Endothelial cell of umbilical vein (primary cell): ENCODE measurements at regions not wholly inside any gene's neighbourhood (a gene's known extent, or its start where the extent isn't known, plus 50 kb on each side); places are given as distances from the start of the nearest gene placed in this dataset.

Experiments
- BruUV-seq: library from RNA; stranded (reverse); fragments of 400-500 nt; replicated peaks from 2 replicates; lab custom pipeline; 2021; lab: Mats Ljungman, UMichigan
- CTCF ChIA-PET: fragments of 300-600, 350-600 bp; sonication (Branson Sonifier 250); formaldehyde crosslinking; loops from one replicate; lab custom pipeline; 2021; ENCODE audit warnings: antibody characterized with exemption, inconsistent platforms; lab: Charles Lee
- POLR2A ChIA-PET: fragments of 300-600, 350-600 bp; sonication (Branson Sonifier 250); formaldehyde crosslinking; loops from one replicate; lab custom pipeline; 2021; ENCODE audit warnings: antibody characterized with exemption, inconsistent platforms; lab: Charles Lee
- DNase-seq: peaks from one replicate; pipeline ENCODE4 v3.0.0-alpha.2; 2011; ENCODE audit warnings: low read depth, low spot score
- FAIRE-seq: peaks from 2 replicates; lab custom pipeline; 2011; peaks lifted over from hg19 to GRCh38; lab: Jason Lieb, UNC
- H2AFZ ChIP-seq: 2 replicates; pipeline ENCODE4 v1.6.0; 2012; ENCODE audit warnings: low read depth, low read length, control low read depth, inconsistent platforms
- H3K27ac ChIP-seq: 2 replicates; pipeline ENCODE4 v1.5.1; 2011; ENCODE audit warnings: low read depth, mild to moderate bottlenecking, control low read depth, low read length, moderate library complexity; ENCODE audit not compliant: insufficient read depth
- H3K27me3 ChIP-seq, 2 experiments: 2 replicates each; pipeline versions ENCODE4 v1.6.0 to v1.6.1; 2011; ENCODE audit warnings: low read length in 2 of 2, mixed read lengths in 1 of 2; ENCODE audit not compliant: control insufficient read depth in 2 of 2, insufficient read depth in 2 of 2
- H3K36me3 ChIP-seq, 2 experiments: 2 replicates in 1 of 2; 3 replicates in 1 of 2; pipeline ENCODE4 v1.5.1; 2011; ENCODE audit warnings: low read length in 2 of 2, mild to moderate bottlenecking in 1 of 2, moderate library complexity in 1 of 2; ENCODE audit not compliant: control insufficient read depth in 2 of 2, insufficient read depth in 2 of 2; ENCODE audit errors: extremely low read depth in 1 of 2
- H3K4me1 ChIP-seq: 3 replicates; pipeline ENCODE4 v1.5.1; 2011; ENCODE audit warnings: mild to moderate bottlenecking, low read length; ENCODE audit not compliant: control insufficient read depth, insufficient read depth; ENCODE audit errors: extremely low read depth
- H3K4me2 ChIP-seq: 2 replicates; pipeline ENCODE4 v1.6.1; 2011; ENCODE audit warnings: low read length, control low read depth, mixed read lengths; ENCODE audit not compliant: insufficient read depth
- H3K4me3 ChIP-seq, 3 experiments: fragments of 200-600 bp in 1 of 3; sonication (generic), shearing (Covaris generic) in 1 of 3; replicated peaks in 1 of 3; 2 replicates each; pipeline ENCODE4 v1.5.1; 2011 to 2016; ENCODE audit warnings: control low read depth in 3 of 3, low read length in 3 of 3, mild to moderate bottlenecking in 2 of 3, inconsistent platforms in 1 of 3, low read depth in 1 of 3, moderate library complexity in 1 of 3; ENCODE audit not compliant: insufficient read depth in 1 of 3
- H3K79me2 ChIP-seq: 2 replicates; pipeline ENCODE4 v1.6.0; 2012; ENCODE audit warnings: low read length, inconsistent platforms; ENCODE audit not compliant: control insufficient read depth, insufficient read depth
- H3K9ac ChIP-seq: replicated peaks from 2 replicates; pipeline ENCODE3; 2011; ENCODE audit warnings: low read length, control low read depth; ENCODE audit not compliant: insufficient read depth; ENCODE audit errors: extremely low read depth
- H3K9me1 ChIP-seq: replicated peaks from 3 replicates; pipeline ENCODE4 v1.6.0; 2011; ENCODE audit warnings: mild to moderate bottlenecking, low read length; ENCODE audit not compliant: control insufficient read depth, insufficient read depth; ENCODE audit errors: extremely low read depth
- H3K9me3 ChIP-seq: replicated peaks from 2 replicates; pipeline ENCODE4 v1.5.1; 2012; ENCODE audit warnings: low read length, inconsistent platforms; ENCODE audit not compliant: control insufficient read depth, insufficient read depth
- H4K20me1 ChIP-seq: replicated peaks from 2 replicates; pipeline ENCODE3; 2011; ENCODE audit warnings: mild to moderate bottlenecking, low read length; ENCODE audit not compliant: control insufficient read depth, insufficient read depth; ENCODE audit errors: extremely low read depth
- EZH2 ChIP-seq: IDR thresholded peaks from 2 replicates; pipeline ENCODE4 v1.6.1; 2012; ENCODE audit warnings: borderline replicate concordance, low read depth, mild to moderate bottlenecking, moderate library complexity, low read length, inconsistent platforms; ENCODE audit not compliant: severe bottlenecking
- FOS ChIP-seq: IDR thresholded peaks from 2 replicates; pipeline ENCODE4 v1.6.1; 2011; ENCODE audit warnings: mild to moderate bottlenecking, low read length, moderate library complexity, borderline replicate concordance; ENCODE audit not compliant: insufficient read depth
- GATA2 ChIP-seq: IDR thresholded peaks from 2 replicates; pipeline ENCODE4 v1.7.0; 2011; ENCODE audit warnings: low read depth, mild to moderate bottlenecking, moderate library complexity, mixed read lengths, low read length; ENCODE audit not compliant: insufficient read length, insufficient read depth
- JUN ChIP-seq: IDR thresholded peaks from 2 replicates; pipeline ENCODE4 v1.6.1; 2011; ENCODE audit warnings: borderline replicate concordance, low read depth; ENCODE audit not compliant: insufficient read length, insufficient read depth
- MYC ChIP-seq: IDR thresholded peaks from one replicate; pipeline ENCODE4 v1.6.1; 2011; ENCODE audit warnings: mild to moderate bottlenecking, low read depth, low read length
- POLR2A ChIP-seq: IDR thresholded peaks from 2 replicates; pipeline ENCODE4 v1.6.1; 2012; ENCODE audit warnings: low read depth, mild to moderate bottlenecking, control low read depth, low read length
- POLR2AphosphoS5 ChIP-seq: IDR thresholded peaks from 2 replicates; pipeline ENCODE4 v1.6.1; 2012; ENCODE audit warnings: low read depth, mild to moderate bottlenecking, control low read depth, low read length, moderate library complexity; ENCODE audit not compliant: insufficient read depth
- dilution Hi-C: fragments of 300-500 bp; cut with MboI; formaldehyde crosslinking; loops from one replicate; pipeline ENCODE4 v1.15.0; 2019; ENCODE audit warnings: low sequenced_read_pairs; ENCODE audit not compliant: extremely low pct_ligation_motif_present
- intact Hi-C: fragments of 100-400 bp; cut with micrococcal nuclease; formaldehyde crosslinking; loops from one replicate; pipeline ENCODE4 v1.10.0; 2022
- TF ChIP-seq, protein P1 (sequence below): IDR thresholded peaks from 2 replicates; pipeline ENCODE4 v1.6.1; 2011; ENCODE audit not compliant: insufficient read depth, insufficient read length
- TF ChIP-seq, protein P2 (sequence below), 2 donors: IDR thresholded peaks; 1 replicate in 1 of 2; 2 replicates in 1 of 2; pipeline ENCODE4 v1.5.1; 2011; ENCODE audit warnings: low read length in 2 of 2, mild to moderate bottlenecking in 2 of 2, moderate library complexity in 2 of 2, control low read depth in 1 of 2, inconsistent platforms in 1 of 2, low read depth in 1 of 2; ENCODE audit not compliant: insufficient read depth in 1 of 2; ENCODE audit errors: extremely low read depth in 1 of 2

DNA sequence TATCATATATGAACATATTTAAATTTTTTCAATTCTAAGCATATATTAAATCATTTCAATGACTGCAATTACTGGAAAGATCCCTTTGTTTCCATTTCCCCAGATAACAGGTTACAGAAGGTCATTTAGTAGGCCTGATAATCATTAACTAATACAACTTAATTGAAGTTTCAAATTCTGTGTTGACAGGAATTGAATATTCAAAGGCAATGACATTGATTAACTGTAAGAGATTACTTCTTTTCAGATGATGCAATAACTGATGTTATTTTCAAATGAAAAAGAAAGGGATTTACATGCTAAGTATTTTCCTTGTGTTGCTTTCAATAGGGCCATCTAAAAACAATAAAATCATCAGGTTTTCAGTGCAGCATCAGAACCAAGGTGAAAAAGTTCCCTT, 81.1 kb upstream of the ENPEP start:
- BruUV-seq, result no TSS peak
- intact Hi-C loops (no loop called here), dilution Hi-C loops (no loop called here)
- ChIA-PET CTCF (no interaction called here), POLR2A (no interaction called here)
- Histone ChIP-seq H3K79me2 (no peaks in the 10 kb centered on the region), H4K20me1 (no peaks in the 10 kb centered on the region), H3K4me3 (no peak overlapping the region), H3K4me2 (no peak overlapping the region), H3K27ac (no peak overlapping the region), H2AFZ (no peak overlapping the region), H3K9me1 (no peaks in the 10 kb centered on the region), H3K9ac (no peak overlapping the region), H3K27me3 (no peaks in the 10 kb centered on the region), H3K36me3 (no peaks in the 10 kb centered on the region), H3K9me3 (no peaks in the 10 kb centered on the region), H3K4me1 (no peaks in the 10 kb centered on the region)
- FAIRE-seq, result no peak
- DNase-seq, result no peak
- TF ChIP-seq, protein P1, sequence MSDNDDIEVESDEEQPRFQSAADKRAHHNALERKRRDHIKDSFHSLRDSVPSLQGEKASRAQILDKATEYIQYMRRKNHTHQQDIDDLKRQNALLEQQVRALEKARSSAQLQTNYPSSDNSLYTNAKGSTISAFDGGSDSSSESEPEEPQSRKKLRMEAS, result no peak
- TF ChIP-seq POLR2A, result no peak
- TF ChIP-seq MYC, result no peak
- TF ChIP-seq, protein P2, sequence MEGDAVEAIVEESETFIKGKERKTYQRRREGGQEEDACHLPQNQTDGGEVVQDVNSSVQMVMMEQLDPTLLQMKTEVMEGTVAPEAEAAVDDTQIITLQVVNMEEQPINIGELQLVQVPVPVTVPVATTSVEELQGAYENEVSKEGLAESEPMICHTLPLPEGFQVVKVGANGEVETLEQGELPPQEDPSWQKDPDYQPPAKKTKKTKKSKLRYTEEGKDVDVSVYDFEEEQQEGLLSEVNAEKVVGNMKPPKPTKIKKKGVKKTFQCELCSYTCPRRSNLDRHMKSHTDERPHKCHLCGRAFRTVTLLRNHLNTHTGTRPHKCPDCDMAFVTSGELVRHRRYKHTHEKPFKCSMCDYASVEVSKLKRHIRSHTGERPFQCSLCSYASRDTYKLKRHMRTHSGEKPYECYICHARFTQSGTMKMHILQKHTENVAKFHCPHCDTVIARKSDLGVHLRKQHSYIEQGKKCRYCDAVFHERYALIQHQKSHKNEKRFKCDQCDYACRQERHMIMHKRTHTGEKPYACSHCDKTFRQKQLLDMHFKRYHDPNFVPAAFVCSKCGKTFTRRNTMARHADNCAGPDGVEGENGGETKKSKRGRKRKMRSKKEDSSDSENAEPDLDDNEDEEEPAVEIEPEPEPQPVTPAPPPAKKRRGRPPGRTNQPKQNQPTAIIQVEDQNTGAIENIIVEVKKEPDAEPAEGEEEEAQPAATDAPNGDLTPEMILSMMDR (IDR thresholded peaks at IDR 0.05; ENCODE audit: extremely low read depth in 1 of 2, insufficient read depth in 1 of 2, low read depth in 1 of 2, low read length in 2 of 2), result no peak
- TF ChIP-seq FOS, result no peak
- no peak for TF ChIP-seq POLR2AphosphoS5
- no peak for TF ChIP-seq EZH2
- no peak for TF ChIP-seq JUN
- TF ChIP-seq GATA2, result no peak
